Epithelial cell of prostate (primary cell): ENCODE measurements at regions not wholly inside any gene's neighbourhood (a gene's known extent, or its start where the extent isn't known, plus 50 kb on each side); places are given as distances from the start of the nearest gene placed in this dataset.

ENCODE experiments used
- DNase-seq: peaks from one replicate; pipeline ENCODE4 v3.0.0-alpha.2; 2011; ENCODE audit warnings: low read depth, low spot score
- H3K27ac ChIP-seq: fragments of 450-650 bp; 2 replicates; pipeline ENCODE4 v1.5.1; 2017; ENCODE audit warnings: mild to moderate bottlenecking

- DNase-seq, result no peak
- H3K27ac ChIP-seq, result no peak overlapping the region
These were observed 53.6 kb upstream of the DYNC1I1 start for GRCh38 chr7:95718577-95719410.

GRCh38 chr7:95716357-95717122 is 55.8 kb upstream of the DYNC1I1 start:
- no peak overlapping the region for H3K27ac ChIP-seq
- DNase-seq, result no peak

GRCh38 chr7:95715274-95715673 is 57.1 kb upstream of the DYNC1I1 start:
- H3K27ac ChIP-seq, result no peak overlapping the region
- DNase-seq, result no peak

- no peak overlapping the region for H3K27ac ChIP-seq
- DNase-seq, result no peak
These were observed 61.6 kb upstream of the DYNC1I1 start for GRCh38 chr7:95710711-95711110.

GRCh38 chr7:95700917-95701316 is 71.4 kb upstream of the DYNC1I1 start:
- no peak overlapping the region for H3K27ac ChIP-seq
- no peak for DNase-seq

- DNase-seq, result no peak
- H3K27ac ChIP-seq, result no peak overlapping the region
These were observed 78.0 kb upstream of the DYNC1I1 start for GRCh38 chr7:95694334-95694733.

- DNase-seq, result no peak
- H3K27ac ChIP-seq, result no peak overlapping the region
These were observed 78.6 kb upstream of the DYNC1I1 start for GRCh38 chr7:95693551-95694333.

- peak; percentile 94 for DNase-seq
- peak overlapping the region; percentile 74 for H3K27ac ChIP-seq
These were observed 80.9 kb upstream of the DYNC1I1 start for GRCh38 chr7:95691464-95691863.

GRCh38 chr7:95690367-95690947 is 81.9 kb upstream of the DYNC1I1 start:
- no peak for DNase-seq
- peak overlapping the region; percentile 74 for H3K27ac ChIP-seq

- DNase-seq, result no peak
- H3K27ac ChIP-seq, result no peak overlapping the region
These were observed 83.3 kb upstream of the DYNC1I1 start for GRCh38 chr7:95688931-95689495.

GRCh38 chr7:95687759-95688343 is 84.5 kb upstream of the DYNC1I1 start:
- no peak overlapping the region for H3K27ac ChIP-seq
- DNase-seq, result no peak

- H3K27ac ChIP-seq, result no peak overlapping the region
- no peak for DNase-seq
These were observed 86.2 kb upstream of the DYNC1I1 start for GRCh38 chr7:95686109-95686508.

- DNase-seq, result no peak
- no peak overlapping the region for H3K27ac ChIP-seq
These were observed 87.8 kb upstream of the DYNC1I1 start for GRCh38 chr7:95684505-95684904.

GRCh38 chr7:95684037-95684436 is 87.7 kb upstream of the PDK4 start:
- no peak overlapping the region for H3K27ac ChIP-seq
- no peak for DNase-seq

GRCh38 chr7:95682913-95683312 is 86.6 kb upstream of the PDK4 start:
- H3K27ac ChIP-seq, result no peak overlapping the region
- DNase-seq, result no peak

- no peak for DNase-seq
- no peak overlapping the region for H3K27ac ChIP-seq
These were observed 80.4 kb upstream of the PDK4 start for GRCh38 chr7:95676691-95677090.

- no peak overlapping the region for H3K27ac ChIP-seq
- DNase-seq, result no peak
These were observed 79.3 kb upstream of the PDK4 start for GRCh38 chr7:95675632-95676031.

GRCh38 chr7:95675016-95675415 is 78.7 kb upstream of the PDK4 start:
- DNase-seq, result no peak
- H3K27ac ChIP-seq, result no peak overlapping the region

GRCh38 chr7:95674101-95674500 is 77.8 kb upstream of the PDK4 start:
- H3K27ac ChIP-seq, result no peak overlapping the region
- no peak for DNase-seq

GRCh38 chr7:95672434-95672833 is 76.1 kb upstream of the PDK4 start:
- no peak overlapping the region for H3K27ac ChIP-seq
- DNase-seq, result no peak
